ENCODE measurements at regions not wholly inside any gene's neighbourhood (a gene's known extent, or its start where the extent isn't known, plus 50 kb on each side); places are given as distances from the start of the nearest gene placed in this dataset.

DNA sequence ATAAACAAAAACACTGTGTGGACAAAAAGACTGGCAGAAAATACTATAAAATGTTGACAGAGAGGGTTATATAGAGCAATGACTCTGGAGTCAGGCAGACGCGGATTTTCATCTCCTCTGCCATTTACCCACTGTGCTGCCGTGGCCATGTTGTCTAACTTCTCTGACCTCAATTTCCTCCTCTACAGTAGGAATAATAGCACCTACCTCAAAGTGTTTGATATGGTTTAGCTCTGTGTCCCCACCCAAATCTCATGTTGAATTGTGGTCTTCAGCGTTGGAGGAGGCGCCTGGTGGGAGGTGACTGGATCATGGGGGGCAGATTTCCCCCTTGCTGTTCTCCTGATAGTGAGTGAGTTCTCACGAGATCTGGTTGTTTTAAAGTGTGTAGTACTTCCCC lies 78.2 kb upstream of the CALN1 start:
- in situ Hi-C loops (cut with MboI; ENCODE audit: low pct_unique_long_range_greater_than_20kb, low sequenced_read_pairs, unreplicated experiment), result no loop called here
- DNase-seq (ENCODE audit: low spot score), result no peak
- TF ChIP-seq CTCF (IDR thresholded peaks at IDR 0.05; ENCODE audit: extremely low read depth, insufficient read depth, missing control alignments), result no peak

- no peak for DNase-seq (ENCODE audit: low spot score)
- TF ChIP-seq CTCF (IDR thresholded peaks at IDR 0.05; ENCODE audit: extremely low read depth, insufficient read depth, missing control alignments), result no peak
- in situ Hi-C loops (cut with MboI; ENCODE audit: low pct_unique_long_range_greater_than_20kb, low sequenced_read_pairs, unreplicated experiment), result no loop called here
These were observed 69.8 kb upstream of the CALN1 start for GRCh38 chr7:72481934-72482333.

GRCh38 chr7:72476608-72477305 lies 64.6 kb upstream of the CALN1 start:
- TF ChIP-seq CTCF (IDR thresholded peaks at IDR 0.05; ENCODE audit: extremely low read depth, insufficient read depth, missing control alignments), result no peak
- in situ Hi-C loops (cut with MboI; ENCODE audit: low pct_unique_long_range_greater_than_20kb, low sequenced_read_pairs, unreplicated experiment), result no loop called here
- DNase-seq (ENCODE audit: low spot score), result no peak

DNA sequence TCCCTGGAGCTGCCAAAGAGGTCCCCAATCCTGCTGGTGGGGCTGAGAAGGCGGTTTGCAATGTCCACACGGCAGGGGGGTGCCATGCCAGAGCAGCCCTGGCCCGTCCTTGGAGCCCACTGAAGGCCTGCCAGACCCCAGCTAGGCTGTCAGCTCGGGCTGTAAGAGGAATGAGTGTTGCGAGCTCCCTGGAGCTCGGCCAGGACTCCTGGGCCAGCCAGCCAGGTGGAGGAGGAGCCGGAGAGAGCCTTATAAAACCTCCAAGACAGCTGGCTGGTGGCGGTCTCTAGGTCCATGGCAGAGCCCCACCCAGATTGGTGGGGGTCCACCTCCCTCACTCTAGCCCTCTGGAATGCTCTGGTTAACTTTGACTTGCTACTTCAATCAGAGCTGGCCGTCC lies 55.1 kb upstream of the CALN1 start:
- TF ChIP-seq CTCF (IDR thresholded peaks at IDR 0.05; ENCODE audit: extremely low read depth, insufficient read depth, missing control alignments), result no peak
- in situ Hi-C loops (cut with MboI; ENCODE audit: low pct_unique_long_range_greater_than_20kb, low sequenced_read_pairs, unreplicated experiment), result no loop called here
- DNase-seq (ENCODE audit: low spot score), result no peak

DNA sequence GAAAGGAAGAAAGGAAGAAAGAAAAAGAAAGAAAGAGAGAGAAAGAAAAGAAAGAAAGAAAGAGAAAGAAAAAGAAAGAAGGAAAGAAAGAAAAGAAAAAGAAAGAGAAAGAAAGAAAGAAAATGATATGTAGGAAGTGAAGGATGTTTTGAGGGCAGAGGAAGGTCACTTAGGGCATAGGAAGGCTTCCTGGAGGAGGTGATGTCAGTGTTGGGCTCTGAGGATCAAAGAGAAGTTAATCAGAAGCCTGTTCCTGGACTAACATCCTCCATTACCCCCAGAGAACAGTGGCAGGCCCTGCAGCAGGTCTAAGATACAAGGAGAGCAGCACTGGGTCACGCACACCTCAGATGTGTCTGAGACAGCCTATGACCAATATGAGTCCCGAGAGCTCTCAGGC lies 54.7 kb upstream of the CALN1 start:
- TF ChIP-seq CTCF (IDR thresholded peaks at IDR 0.05; ENCODE audit: extremely low read depth, insufficient read depth, missing control alignments), result no peak
- no peak for DNase-seq (ENCODE audit: low spot score)
- in situ Hi-C loops (cut with MboI; ENCODE audit: low pct_unique_long_range_greater_than_20kb, low sequenced_read_pairs, unreplicated experiment), result no loop called here

DNA sequence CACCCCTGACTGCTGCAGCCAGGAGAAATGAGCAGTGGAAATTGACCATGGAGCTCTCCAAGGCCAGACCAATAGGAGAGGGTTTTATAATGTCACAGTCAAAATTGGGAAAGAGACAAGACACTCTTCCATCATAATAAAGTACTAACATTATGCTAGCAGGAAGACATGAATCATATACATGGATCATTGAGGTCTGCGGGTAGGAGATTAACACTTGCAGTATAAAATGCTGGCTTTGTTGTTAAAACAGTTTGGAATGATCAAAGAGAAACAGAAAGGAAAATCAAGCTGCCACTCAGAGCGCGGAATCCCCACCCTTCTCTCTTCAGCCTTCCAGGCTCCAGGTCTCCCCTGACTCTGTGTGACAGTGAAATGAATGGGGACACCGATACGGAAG lies 53.4 kb upstream of the CALN1 start:
- DNase-seq (ENCODE audit: low spot score), result no peak
- no peak for TF ChIP-seq CTCF (IDR thresholded peaks at IDR 0.05; ENCODE audit: extremely low read depth, insufficient read depth, missing control alignments)
- in situ Hi-C loops (cut with MboI; ENCODE audit: low pct_unique_long_range_greater_than_20kb, low sequenced_read_pairs, unreplicated experiment), result no loop called here
